Vagina (tissue), 2 donors: ENCODE measurements at regions not wholly inside any gene's neighbourhood (a gene's known extent, or its start where the extent isn't known, plus 50 kb on each side); places are given as distances from the start of the nearest gene placed in this dataset.

Experiments
- POLR2A ChIP-seq, 2 donors: fragments of 450-650 bp; IDR thresholded peaks; one replicate each; pipeline ENCODE4 v1.6.1; 2017; ENCODE audit warnings: antibody characterized with exemption in 2 of 2, mild to moderate bottlenecking in 2 of 2, moderate library complexity in 2 of 2
- POLR2AphosphoS5 ChIP-seq, 2 donors: sonication (generic); formaldehyde crosslinking; IDR thresholded peaks; one replicate each; pipeline ENCODE4 v1.9.0; 2017; ENCODE audit warnings: antibody characterized with exemption in 2 of 2, mild to moderate bottlenecking in 2 of 2, low read depth in 1 of 2; ENCODE audit not compliant: insufficient read depth in 1 of 2
- TF ChIP-seq, protein P1 (sequence below), 3 experiments: fragments of 450-650 bp in 2 of 3; fragments of 200-600 bp in 1 of 3; sonication (generic) in 1 of 3; IDR thresholded peaks; one replicate each; pipeline ENCODE4 v1.5.1; 2017 to 2019; ENCODE audit warnings: antibody characterized with exemption in 3 of 3, mild to moderate bottlenecking in 2 of 3, moderate library complexity in 2 of 3

DNA sequence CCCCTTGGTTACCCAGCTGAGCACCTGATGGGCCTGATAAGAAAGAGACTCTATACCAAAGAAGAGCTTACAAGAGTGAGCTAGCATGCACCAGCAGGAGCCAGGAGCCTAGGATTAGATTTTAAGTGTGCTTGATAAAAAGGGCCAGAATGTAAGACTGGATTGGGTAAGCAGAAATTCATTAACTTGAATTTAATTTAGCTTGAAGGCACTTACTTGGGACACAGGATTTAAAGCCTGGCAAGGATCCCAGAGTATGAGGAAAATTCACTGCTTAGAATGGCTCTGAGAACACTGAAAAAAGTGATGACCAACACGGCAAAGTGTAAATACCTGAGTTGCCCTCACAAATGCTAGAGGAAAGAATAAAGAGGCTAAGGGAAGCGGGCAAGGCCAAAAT, 91.3 kb upstream of the RBBP8 start:
- TF ChIP-seq, protein P1, sequence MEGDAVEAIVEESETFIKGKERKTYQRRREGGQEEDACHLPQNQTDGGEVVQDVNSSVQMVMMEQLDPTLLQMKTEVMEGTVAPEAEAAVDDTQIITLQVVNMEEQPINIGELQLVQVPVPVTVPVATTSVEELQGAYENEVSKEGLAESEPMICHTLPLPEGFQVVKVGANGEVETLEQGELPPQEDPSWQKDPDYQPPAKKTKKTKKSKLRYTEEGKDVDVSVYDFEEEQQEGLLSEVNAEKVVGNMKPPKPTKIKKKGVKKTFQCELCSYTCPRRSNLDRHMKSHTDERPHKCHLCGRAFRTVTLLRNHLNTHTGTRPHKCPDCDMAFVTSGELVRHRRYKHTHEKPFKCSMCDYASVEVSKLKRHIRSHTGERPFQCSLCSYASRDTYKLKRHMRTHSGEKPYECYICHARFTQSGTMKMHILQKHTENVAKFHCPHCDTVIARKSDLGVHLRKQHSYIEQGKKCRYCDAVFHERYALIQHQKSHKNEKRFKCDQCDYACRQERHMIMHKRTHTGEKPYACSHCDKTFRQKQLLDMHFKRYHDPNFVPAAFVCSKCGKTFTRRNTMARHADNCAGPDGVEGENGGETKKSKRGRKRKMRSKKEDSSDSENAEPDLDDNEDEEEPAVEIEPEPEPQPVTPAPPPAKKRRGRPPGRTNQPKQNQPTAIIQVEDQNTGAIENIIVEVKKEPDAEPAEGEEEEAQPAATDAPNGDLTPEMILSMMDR (IDR thresholded peaks at IDR 0.05) = no peak
- no peak for TF ChIP-seq POLR2AphosphoS5 (IDR thresholded peaks at IDR 0.05; ENCODE audit: insufficient read depth in 1 of 2, low read depth in 1 of 2)
- TF ChIP-seq POLR2A (IDR thresholded peaks at IDR 0.05) = no peak
